ENCODE measurements at regions not wholly inside any gene's neighbourhood (a gene's known extent, or its start where the extent isn't known, plus 50 kb on each side); places are given as distances from the start of the nearest gene placed in this dataset.

DNA sequence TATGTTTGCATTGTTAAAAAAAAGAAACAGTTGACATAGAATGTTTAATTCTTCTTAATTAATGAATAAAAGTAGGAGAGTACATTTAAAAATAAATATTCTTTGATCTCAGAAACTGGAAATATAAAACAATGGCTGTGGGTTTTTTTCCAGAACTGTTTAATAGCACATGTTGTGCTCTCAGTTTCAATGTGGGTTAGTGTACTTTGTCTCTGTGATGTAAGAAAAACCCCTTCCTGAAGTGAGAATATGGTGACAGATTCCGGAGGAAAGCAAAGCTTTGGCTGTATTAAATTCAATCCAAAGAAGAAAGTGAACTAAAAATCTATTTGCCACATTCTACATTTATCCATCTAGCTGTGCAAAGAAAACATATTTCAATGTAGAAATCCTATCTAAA is 261.9 kb upstream of the ADGRL3 start:
- Histone ChIP-seq H3K9me3 (ENCODE audit: low read length) (no peaks in the 10 kb centered on the region), H3K4me3 (ENCODE audit: low read length) (no peak overlapping the region), H3K27ac (ENCODE audit: low read length) (no peak overlapping the region), H3K36me3 (ENCODE audit: low read depth, low read length) (no peaks in the 10 kb centered on the region), H2AFZ (ENCODE audit: low read length) (no peak overlapping the region), H3F3A (ENCODE audit: low read length, unreplicated experiment) (no peaks in the 10 kb centered on the region), H3K4me1 (ENCODE audit: insufficient read depth, low read length) (peaks cover 5% of the 10 kb centered on the region; the same call in 1 of the 2 replicates), H3K79me2 (ENCODE audit: low read length) (no peaks in the 10 kb centered on the region), H3K9me2 (replicated peaks; ENCODE audit: low read length) (no peaks in the 10 kb centered on the region), H3K27me3 (ENCODE audit: low read length) (no peaks in the 10 kb centered on the region), H4K20me1 (ENCODE audit: low read length) (no peaks in the 10 kb centered on the region), H3K9ac (ENCODE audit: low read length) (no peak overlapping the region), H3K4me2 (ENCODE audit: low read length) (no peak overlapping the region)
- BruUV-seq (replicated peaks) = no TSS peak
- DNase-seq (no peak), ATAC-seq (no peak)
- TF ChIP-seq EZH2 (IDR thresholded peaks at IDR 0.05; ENCODE audit: low read length, unreplicated experiment) (no peak), EZH2phosphoT487 (IDR thresholded peaks at IDR 0.05; ENCODE audit: borderline replicate concordance, low read length) (no peak)
- TF ChIP-seq, protein P1, sequence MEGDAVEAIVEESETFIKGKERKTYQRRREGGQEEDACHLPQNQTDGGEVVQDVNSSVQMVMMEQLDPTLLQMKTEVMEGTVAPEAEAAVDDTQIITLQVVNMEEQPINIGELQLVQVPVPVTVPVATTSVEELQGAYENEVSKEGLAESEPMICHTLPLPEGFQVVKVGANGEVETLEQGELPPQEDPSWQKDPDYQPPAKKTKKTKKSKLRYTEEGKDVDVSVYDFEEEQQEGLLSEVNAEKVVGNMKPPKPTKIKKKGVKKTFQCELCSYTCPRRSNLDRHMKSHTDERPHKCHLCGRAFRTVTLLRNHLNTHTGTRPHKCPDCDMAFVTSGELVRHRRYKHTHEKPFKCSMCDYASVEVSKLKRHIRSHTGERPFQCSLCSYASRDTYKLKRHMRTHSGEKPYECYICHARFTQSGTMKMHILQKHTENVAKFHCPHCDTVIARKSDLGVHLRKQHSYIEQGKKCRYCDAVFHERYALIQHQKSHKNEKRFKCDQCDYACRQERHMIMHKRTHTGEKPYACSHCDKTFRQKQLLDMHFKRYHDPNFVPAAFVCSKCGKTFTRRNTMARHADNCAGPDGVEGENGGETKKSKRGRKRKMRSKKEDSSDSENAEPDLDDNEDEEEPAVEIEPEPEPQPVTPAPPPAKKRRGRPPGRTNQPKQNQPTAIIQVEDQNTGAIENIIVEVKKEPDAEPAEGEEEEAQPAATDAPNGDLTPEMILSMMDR (conservative IDR thresholded peaks at IDR 0.05; ENCODE audit: low read depth, low read length) = no peak
- intact Hi-C loops (cut with micrococcal nuclease) = no loop called here
- CTCF ChIA-PET = no interaction called here
- POLR2A ChIA-PET (ENCODE audit: unreplicated experiment) = no interaction called here

DNA sequence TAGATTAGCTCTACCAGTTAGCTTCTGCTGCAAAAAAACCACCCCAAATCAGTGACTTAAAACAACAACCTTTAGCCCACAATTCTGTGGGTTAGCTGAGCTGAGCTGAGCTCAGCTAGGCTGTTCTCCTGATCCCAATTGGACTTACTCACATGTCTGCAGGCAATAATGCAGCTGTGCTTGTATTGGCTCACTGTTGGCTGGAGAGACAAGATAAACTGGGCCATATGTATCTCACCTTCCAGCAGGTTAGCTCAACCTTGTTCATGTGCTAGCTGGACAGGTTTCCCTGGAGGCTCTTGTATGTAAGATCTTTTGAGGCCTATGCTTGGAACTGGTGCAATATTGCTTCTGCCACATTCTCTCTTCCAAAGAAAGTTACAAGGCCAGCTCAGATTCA is 261.5 kb upstream of the ADGRL3 start:
- Histone ChIP-seq H3K36me3 (ENCODE audit: low read depth, low read length) (no peaks in the 10 kb centered on the region), H2AFZ (ENCODE audit: low read length) (0 out of 2 replicates have a peak overlapping the region, but pooled peaks have one; percentile 7), H3K27me3 (ENCODE audit: low read length) (no peaks in the 10 kb centered on the region), H4K20me1 (ENCODE audit: low read length) (no peaks in the 10 kb centered on the region), H3K79me2 (ENCODE audit: low read length) (no peaks in the 10 kb centered on the region), H3K27ac (ENCODE audit: low read length) (no peak overlapping the region), H3K4me3 (ENCODE audit: low read length) (no peak overlapping the region), H3K4me1 (ENCODE audit: insufficient read depth, low read length) (peaks cover 5% of the 10 kb centered on the region; the same call in 1 of the 2 replicates), H3K9me2 (replicated peaks; ENCODE audit: low read length) (no peaks in the 10 kb centered on the region), H3F3A (ENCODE audit: low read length, unreplicated experiment) (no peaks in the 10 kb centered on the region), H3K4me2 (ENCODE audit: low read length) (no peak overlapping the region), H3K9me3 (ENCODE audit: low read length) (no peaks in the 10 kb centered on the region), H3K9ac (ENCODE audit: low read length) (no peak overlapping the region)
- POLR2A ChIA-PET (ENCODE audit: unreplicated experiment) = no interaction called here
- no TSS peak for BruUV-seq (replicated peaks)
- DNase-seq = peak; percentile 55
- CTCF ChIA-PET = no interaction called here
- TF ChIP-seq, protein P1 (conservative IDR thresholded peaks at IDR 0.05; ENCODE audit: low read depth, low read length) = no peak
- TF ChIP-seq EZH2 (IDR thresholded peaks at IDR 0.05; ENCODE audit: low read length, unreplicated experiment) = no peak
- no peak for TF ChIP-seq EZH2phosphoT487 (IDR thresholded peaks at IDR 0.05; ENCODE audit: borderline replicate concordance, low read length)
- ATAC-seq = peak; percentile 31; the same call in 1 of the 2 replicates
- intact Hi-C loops (cut with micrococcal nuclease) = no loop called here

DNA sequence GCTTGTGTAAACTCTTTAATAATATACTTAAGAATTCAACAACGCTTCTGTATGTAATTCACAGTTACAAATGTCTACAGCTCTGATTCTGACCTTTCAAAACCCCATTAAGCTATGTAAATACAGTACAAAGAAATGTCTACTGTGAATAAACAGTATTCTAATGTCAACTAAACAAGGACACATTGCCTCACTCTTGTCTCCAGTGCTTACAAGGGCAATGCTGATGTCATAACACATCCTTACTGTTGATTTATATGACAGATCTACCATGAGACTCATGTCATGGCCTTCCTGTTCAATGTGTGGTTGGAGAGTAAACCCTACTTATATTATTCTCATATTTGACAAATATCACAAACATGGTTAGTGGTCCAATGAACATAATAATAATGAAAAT is 256.1 kb upstream of the ADGRL3 start:
- no TSS peak for BruUV-seq (replicated peaks)
- 0 out of 2 replicates have a peak, but pooled peaks cover 3% of the 10 kb centered on the region for H3K4me1 ChIP-seq (ENCODE audit: insufficient read depth, low read length)
- H3K4me3 ChIP-seq (ENCODE audit: low read length) = no peak overlapping the region
- no peaks in the 10 kb centered on the region for H3K79me2 ChIP-seq (ENCODE audit: low read length)
- no peak overlapping the region for H2AFZ ChIP-seq (ENCODE audit: low read length)
- no peaks in the 10 kb centered on the region for H3K9me3 ChIP-seq (ENCODE audit: low read length)
- no peaks in the 10 kb centered on the region for H3K27me3 ChIP-seq (ENCODE audit: low read length)
- no peaks in the 10 kb centered on the region for H3K9me2 ChIP-seq (replicated peaks; ENCODE audit: low read length)
- no peaks in the 10 kb centered on the region for H3K36me3 ChIP-seq (ENCODE audit: low read depth, low read length)
- H3K27ac ChIP-seq (ENCODE audit: low read length) = no peak overlapping the region
- H3K9ac ChIP-seq (ENCODE audit: low read length) = no peak overlapping the region
- POLR2A ChIA-PET (ENCODE audit: unreplicated experiment) = no interaction called here
- ATAC-seq (no peak), DNase-seq (no peak)
- H3K4me2 ChIP-seq (ENCODE audit: low read length) = no peak overlapping the region
- CTCF ChIA-PET = no interaction called here
- intact Hi-C loops (cut with micrococcal nuclease) = no loop called here
- no peaks in the 10 kb centered on the region for H4K20me1 ChIP-seq (ENCODE audit: low read length)
- no peaks in the 10 kb centered on the region for H3F3A ChIP-seq (ENCODE audit: low read length, unreplicated experiment)
- TF ChIP-seq, protein P1 (conservative IDR thresholded peaks at IDR 0.05; ENCODE audit: low read depth, low read length) = no peak
- TF ChIP-seq EZH2phosphoT487 (IDR thresholded peaks at IDR 0.05; ENCODE audit: borderline replicate concordance, low read length) (no peak), EZH2 (IDR thresholded peaks at IDR 0.05; ENCODE audit: low read length, unreplicated experiment) (no peak)

All from PC-3 (cell line).